ENCODE measurements at regions not wholly inside any gene's neighbourhood (a gene's known extent, or its start where the extent isn't known, plus 50 kb on each side); places are given as distances from the start of the nearest gene placed in this dataset.

GRCh38 chr1:214718724-214719123 is 115.7 kb downstream of the CENPF start:
- no peak for TF ChIP-seq CTCF (conservative IDR thresholded peaks at IDR 0.05 in 1 of 2, IDR thresholded peaks at IDR 0.05 in 1 of 2; ENCODE audit: low read depth in 1 of 2, low read length in 2 of 2)
- no peak for TF ChIP-seq EZH2 (IDR thresholded peaks at IDR 0.05; ENCODE audit: low read length, missing control alignments)
